DMS153 treated with DMSO at 0.1 percent for 48 hours (cell line): ENCODE measurements at regions not wholly inside any gene's neighbourhood (a gene's known extent, or its start where the extent isn't known, plus 50 kb on each side); places are given as distances from the start of the nearest gene placed in this dataset.

ENCODE experiments used
- DNase-seq: peaks from one replicate; lab custom pipeline; 2025; ENCODE audit not compliant: unreplicated experiment; lab: John Stamatoyannopoulos, UW

- no peak for DNase-seq
Measured at GRCh38 chr21:15363921-15364320, 299.1 kb upstream of the NRIP1 start.

GRCh38 chr21:15365751-15366392 is 301.1 kb upstream of the NRIP1 start:
- DNase-seq = no peak

- DNase-seq = no peak
Measured at GRCh38 chr21:15366555-15366954, 301.8 kb upstream of the NRIP1 start.

GRCh38 chr21:15367061-15367626 is 302.3 kb upstream of the NRIP1 start:
- DNase-seq = no peak

- DNase-seq = no peak
Measured at GRCh38 chr21:15370462-15370975, 305.7 kb upstream of the NRIP1 start.

GRCh38 chr21:15373941-15374340 is 309.1 kb upstream of the NRIP1 start:
- no peak for DNase-seq

GRCh38 chr21:15379776-15380175 is 315.0 kb upstream of the NRIP1 start:
- no peak for DNase-seq

- no peak for DNase-seq
Measured at GRCh38 chr21:15383588-15383987, 318.8 kb upstream of the NRIP1 start.

GRCh38 chr21:15390049-15390448 is 325.2 kb upstream of the NRIP1 start:
- no peak for DNase-seq

- no peak for DNase-seq
Measured at GRCh38 chr21:15397258-15397657, 332.5 kb upstream of the NRIP1 start.

- DNase-seq = no peak
Measured at GRCh38 chr21:15400905-15401304, 328.9 kb upstream of the USP25 start.

- no peak for DNase-seq
Measured at GRCh38 chr21:15401331-15401730, 328.5 kb upstream of the USP25 start.

GRCh38 chr21:15405214-15405613 is 324.6 kb upstream of the USP25 start:
- no peak for DNase-seq

- no peak for DNase-seq
Measured at GRCh38 chr21:15406791-15407190, 323.0 kb upstream of the USP25 start.

GRCh38 chr21:15407585-15407984 is 322.2 kb upstream of the USP25 start:
- no peak for DNase-seq

- DNase-seq = no peak
Measured at GRCh38 chr21:15408089-15408488, 321.7 kb upstream of the USP25 start.

GRCh38 chr21:15409031-15409430 is 320.8 kb upstream of the USP25 start:
- DNase-seq = no peak

- DNase-seq = no peak
Measured at GRCh38 chr21:15410853-15411252, 318.9 kb upstream of the USP25 start.

GRCh38 chr21:15414057-15414456 is 315.7 kb upstream of the USP25 start:
- no peak for DNase-seq

- DNase-seq = no peak
Measured at GRCh38 chr21:15415541-15416261, 314.1 kb upstream of the USP25 start.

GRCh38 chr21:15421441-15421881 is 308.3 kb upstream of the USP25 start:
- DNase-seq = no peak

- DNase-seq = no peak
Measured at GRCh38 chr21:15421947-15422346, 307.8 kb upstream of the USP25 start.
